Vagina (tissue), 2 donors: ENCODE measurements at regions not wholly inside any gene's neighbourhood (a gene's known extent, or its start where the extent isn't known, plus 50 kb on each side); places are given as distances from the start of the nearest gene placed in this dataset.

Experiments
- CTCF ChIP-seq, 3 experiments: fragments of 450-650 bp in 2 of 3; fragments of 200-600 bp in 1 of 3; sonication (generic) in 1 of 3; IDR thresholded peaks; one replicate each; pipeline ENCODE4 v1.5.1; 2017 to 2019; ENCODE audit warnings: antibody characterized with exemption in 3 of 3, mild to moderate bottlenecking in 2 of 3, moderate library complexity in 2 of 3
- POLR2A ChIP-seq, 2 donors: fragments of 450-650 bp; IDR thresholded peaks; one replicate each; pipeline ENCODE4 v1.6.1; 2017; ENCODE audit warnings: antibody characterized with exemption in 2 of 2, mild to moderate bottlenecking in 2 of 2, moderate library complexity in 2 of 2

- TF ChIP-seq CTCF (IDR thresholded peaks at IDR 0.05) (no peak), POLR2A (IDR thresholded peaks at IDR 0.05) (no peak)
Observed at GRCh38 chr5:93352186-93352585, 228.8 kb downstream of the NR2F1-AS1 start.
